Neutrophil (primary cell): ENCODE measurements at regions not wholly inside any gene's neighbourhood (a gene's known extent, or its start where the extent isn't known, plus 50 kb on each side); places are given as distances from the start of the nearest gene placed in this dataset.

Experiments used
- H3K27ac ChIP-seq: fragments of 200-600 bp; sonication (generic); 2 replicates; pipeline ENCODE4 v1.5.1; 2016; ENCODE audit warnings: mild to moderate bottlenecking, moderate library complexity
- H3K27me3 ChIP-seq: fragments of 200-600 bp; sonication (generic); 2 replicates; pipeline ENCODE4 v1.6.0; 2016; ENCODE audit warnings: mild to moderate bottlenecking
- H3K36me3 ChIP-seq: fragments of 200-600 bp; sonication (generic); 2 replicates; pipeline ENCODE4 v1.5.1; 2017
- H3K4me1 ChIP-seq, 2 experiments: fragments of 200-600 bp in 1 of 2; sonication (generic) in 1 of 2; 1 replicate in 1 of 2; 2 replicates in 1 of 2; pipeline versions ENCODE4 v1.5.1 to v1.6.1; 2013 to 2016; ENCODE audit warnings: low read depth in 1 of 2, low read length in 1 of 2, mild to moderate bottlenecking in 1 of 2, moderate library complexity in 1 of 2; ENCODE audit not compliant: control insufficient read depth in 1 of 2, insufficient read depth in 1 of 2
- H3K4me3 ChIP-seq, 2 experiments: fragments of 200-600 bp in 1 of 2; sonication (generic) in 1 of 2; 1 replicate in 1 of 2; 2 replicates in 1 of 2; pipeline ENCODE4 v1.5.1; 2013 to 2016; ENCODE audit warnings: low read depth in 1 of 2, low read length in 1 of 2, mild to moderate bottlenecking in 1 of 2, moderate library complexity in 1 of 2
- H3K9me3 ChIP-seq: fragments of 200-600 bp; sonication (generic); 2 replicates; pipeline ENCODE4 v1.5.1; 2016
- CTCF ChIP-seq: fragments of 200-600 bp; sonication (generic); IDR thresholded peaks from 2 replicates; pipeline ENCODE4 v1.5.1; 2016; ENCODE audit warnings: antibody characterized with exemption

- Histone ChIP-seq H3K4me1 (peaks cover 44 to 56% of the 10 kb centered on the region in 2 experiments), H3K27me3 (no peaks in the 10 kb centered on the region), H3K9me3 (no peaks in the 10 kb centered on the region), H3K4me3 (peak overlapping the region in 1 of 2 experiments; percentile 46), H3K36me3 (no peaks in the 10 kb centered on the region), H3K27ac (no peak overlapping the region)
- TF ChIP-seq CTCF: no peak
Measured at GRCh38 chr3:188946351-188947240, 225.2 kb upstream of the TPRG1 start.

DNA sequence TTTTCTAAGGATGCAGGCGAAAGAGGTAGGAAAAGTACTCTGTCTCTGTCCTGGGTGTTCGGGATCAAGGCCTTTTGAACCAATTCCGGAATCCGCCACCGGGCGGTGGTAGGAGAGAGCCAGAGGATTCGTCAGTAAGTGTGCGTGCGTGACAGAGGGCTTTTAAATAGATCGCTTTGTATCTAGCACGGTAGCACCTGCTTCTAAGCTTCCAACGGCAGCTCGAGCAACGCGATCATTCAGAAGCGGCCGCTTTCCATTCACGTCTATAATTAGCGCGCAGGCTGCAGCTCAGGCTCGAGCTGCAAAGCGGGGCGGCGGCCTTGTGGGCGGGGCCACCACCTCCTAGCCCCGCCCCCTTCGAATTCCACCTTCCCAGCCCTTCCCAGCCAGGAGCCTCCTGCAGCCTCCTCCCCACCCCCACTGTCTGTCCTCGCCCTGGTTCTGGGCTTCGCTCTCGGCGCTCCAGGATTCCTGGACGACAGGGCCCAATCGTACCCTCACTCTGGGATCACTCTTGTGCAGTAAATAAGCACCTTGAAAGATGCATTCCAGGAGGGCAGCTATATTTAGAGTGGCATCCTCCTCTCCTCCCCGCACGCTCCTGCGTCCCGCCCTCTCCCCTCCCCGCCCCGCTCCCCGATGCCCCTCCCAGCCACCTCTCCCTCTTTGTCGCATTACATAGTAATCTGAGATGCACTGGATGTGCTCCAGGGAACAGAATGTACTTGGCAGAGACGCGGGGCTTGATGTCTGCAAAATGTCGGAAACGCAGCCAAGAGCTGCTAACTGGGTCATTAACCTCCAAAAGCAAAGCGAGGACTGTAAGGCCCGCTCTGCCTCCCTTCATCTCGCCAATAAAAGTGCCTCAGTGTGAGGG, 224.1 kb upstream of the TPRG1 start:
- Histone ChIP-seq H3K27ac (peak overlapping the region; percentile 78), H3K9me3 (no peaks in the 10 kb centered on the region), H3K36me3 (no peaks in the 10 kb centered on the region), H3K4me3 (peak overlapping the region; percentile 43 to 46), H3K4me1 (peaks cover 44 to 53% of the 10 kb centered on the region in 2 experiments), H3K27me3 (no peaks in the 10 kb centered on the region)
- no peak for TF ChIP-seq CTCF

GRCh38 chr3:188948281-188948996, 223.3 kb upstream of the TPRG1 start:
- no peak for TF ChIP-seq CTCF
- Histone ChIP-seq H3K27ac (peak overlapping the region; percentile 78), H3K36me3 (no peaks in the 10 kb centered on the region), H3K9me3 (no peaks in the 10 kb centered on the region), H3K27me3 (no peaks in the 10 kb centered on the region), H3K4me3 (peak overlapping the region in 1 of 2 experiments; percentile 21), H3K4me1 (peaks cover 41 to 47% of the 10 kb centered on the region in 2 experiments)

DNA sequence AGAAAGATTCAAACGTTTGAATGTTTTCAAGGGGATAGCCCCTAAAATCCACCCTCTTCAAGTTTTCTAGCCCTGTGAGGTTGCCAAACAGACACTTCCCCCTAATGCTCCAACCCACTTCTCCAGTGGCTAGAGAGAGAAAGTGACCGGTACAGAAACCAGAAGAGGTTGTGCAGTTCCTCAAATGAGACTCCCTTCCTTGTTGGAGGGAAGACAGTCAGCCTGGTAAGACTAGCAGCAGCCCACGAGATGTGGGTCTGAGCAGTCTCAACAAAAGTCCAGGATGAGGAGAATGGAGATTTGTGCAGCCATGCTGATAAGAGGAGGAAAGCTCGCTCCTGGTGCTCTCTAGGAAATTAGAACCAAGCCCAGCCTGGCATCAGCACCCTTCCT, 222.8 kb upstream of the TPRG1 start:
- TF ChIP-seq CTCF: no peak
- Histone ChIP-seq H3K27ac (peak overlapping the region; percentile 78), H3K36me3 (no peaks in the 10 kb centered on the region)

GRCh38 chr3:188949456-188949855, 222.3 kb upstream of the TPRG1 start:
- Histone ChIP-seq H3K9me3 (no peaks in the 10 kb centered on the region), H3K27me3 (no peaks in the 10 kb centered on the region), H3K36me3 (no peaks in the 10 kb centered on the region), H3K4me1 (peaks cover 35 to 41% of the 10 kb centered on the region in 2 experiments), H3K27ac (peak overlapping the region; percentile 78), H3K4me3 (peak overlapping the region in 1 of 2 experiments; percentile 21)
- no peak for TF ChIP-seq CTCF

More for the DNA sequence above, 222.8 kb upstream of the TPRG1 start:
- H3K4me1 ChIP-seq: peaks cover 35 to 42% of the 10 kb centered on the region in 2 experiments
- no peaks in the 10 kb centered on the region for H3K9me3 ChIP-seq
- no peaks in the 10 kb centered on the region for H3K27me3 ChIP-seq
- peak overlapping the region in 1 of 2 experiments; percentile 21 for H3K4me3 ChIP-seq
